ENCODE measurements at regions not wholly inside any gene's neighbourhood (a gene's known extent, or its start where the extent isn't known, plus 50 kb on each side); places are given as distances from the start of the nearest gene placed in this dataset.
"Not testable (repeated sequence)": the region's sequence is repeated elsewhere in the genome, so short reads cannot be mapped to it uniquely, and the experiment has no call there.

GRCh38 chr10:38364073-38364472 lies 269.9 kb downstream of the ZNF37A start:
- not testable (repeated sequence) for DNase-seq

- peak; percentile 23 for DNase-seq
Observed at GRCh38 chr10:38365917-38366316, 271.8 kb downstream of the ZNF37A start.

GRCh38 chr10:38383800-38384199 lies 289.7 kb downstream of the ZNF37A start:
- not testable (repeated sequence) for DNase-seq

GRCh38 chr10:38386869-38387268 lies 292.7 kb downstream of the ZNF37A start:
- DNase-seq: not testable (repeated sequence)

- DNase-seq: not testable (repeated sequence)
Observed at GRCh38 chr10:38390725-38391124, 296.6 kb downstream of the ZNF37A start.

- not testable (repeated sequence) for DNase-seq
Observed at GRCh38 chr10:38395465-38395864, 301.3 kb downstream of the ZNF37A start.

GRCh38 chr10:38396178-38396954 lies 302.2 kb downstream of the ZNF37A start:
- not testable (repeated sequence) for DNase-seq

GRCh38 chr10:38401565-38401964 lies 307.4 kb downstream of the ZNF37A start:
- not testable (repeated sequence) for DNase-seq

GRCh38 chr10:38402442-38403346 lies 308.6 kb downstream of the ZNF37A start:
- DNase-seq: peak; percentile 95

GRCh38 chr10:38403347-38404117 lies 309.4 kb downstream of the ZNF37A start:
- not testable (repeated sequence) for DNase-seq

GRCh38 chr10:38423634-38424033 lies 329.5 kb downstream of the ZNF37A start:
- not testable (repeated sequence) for DNase-seq

GRCh38 chr10:38430242-38430641 lies 336.1 kb downstream of the ZNF37A start:
- DNase-seq: not testable (repeated sequence)

GRCh38 chr10:38437359-38437758 lies 343.2 kb downstream of the ZNF37A start:
- DNase-seq: not testable (repeated sequence)

GRCh38 chr10:38448614-38449355 lies 354.6 kb downstream of the ZNF37A start:
- DNase-seq: not testable (repeated sequence)

- not testable (repeated sequence) for DNase-seq
Observed at GRCh38 chr10:38449618-38450017, 355.5 kb downstream of the ZNF37A start.

GRCh38 chr10:38450372-38451057 lies 356.4 kb downstream of the ZNF37A start:
- not testable (repeated sequence) for DNase-seq

- DNase-seq: not testable (repeated sequence)
Observed at GRCh38 chr10:38451306-38451967, 357.3 kb downstream of the ZNF37A start.
